ENCODE measurements at regions not wholly inside any gene's neighbourhood (a gene's known extent, or its start where the extent isn't known, plus 50 kb on each side); places are given as distances from the start of the nearest gene placed in this dataset.

GRCh38 chr5:152007653-152008335 is 83.1 kb upstream of the GLRA1 start:
- intact Hi-C loops (cut with DNase I; ENCODE audit: low total_unique reads): no loop called here
- no peak overlapping the region for H3K4me3 ChIP-seq
- TF ChIP-seq POLR2A (IDR thresholded peaks at IDR 0.05) (no peak), CTCF (IDR thresholded peaks at IDR 0.05 in 8 of 11, conservative IDR thresholded peaks at IDR 0.05 in 3 of 11) (no peak), POLR2AphosphoS5 (IDR thresholded peaks at IDR 0.05) (no peak)
- H3K27ac ChIP-seq: no peak overlapping the region
- no peaks in the 10 kb centered on the region for H3K4me1 ChIP-seq
- no peak for DNase-seq
- no peaks in the 10 kb centered on the region for H3K36me3 ChIP-seq
- H3K27me3 ChIP-seq (replicated peaks in 1 of 7): no peaks in the 10 kb centered on the region
- peaks cover 0 to 5% (median 0%) of the 10 kb centered on the region in 8 donors for H3K9me3 ChIP-seq
- WGBS, 5 donors: 5 to 15% (median 11%) methylated on average over 3 of the region's 3 CpGs

GRCh38 chr5:152004095-152004494 is 79.4 kb upstream of the GLRA1 start:
- no peaks in the 10 kb centered on the region for H3K36me3 ChIP-seq
- H3K9me3 ChIP-seq: peaks cover 0 to 26% (median 19%) of the 10 kb centered on the region in 8 donors
- no peaks in the 10 kb centered on the region for H3K4me1 ChIP-seq
- H3K27me3 ChIP-seq (replicated peaks in 1 of 7): no peaks in the 10 kb centered on the region
- TF ChIP-seq POLR2AphosphoS5 (IDR thresholded peaks at IDR 0.05) (no peak), CTCF (IDR thresholded peaks at IDR 0.05 in 8 of 11, conservative IDR thresholded peaks at IDR 0.05 in 3 of 11) (no peak), POLR2A (IDR thresholded peaks at IDR 0.05) (no peak)
- intact Hi-C loops (cut with DNase I; ENCODE audit: low total_unique reads): no loop called here
- H3K4me3 ChIP-seq: no peak overlapping the region
- H3K27ac ChIP-seq: no peak overlapping the region
- DNase-seq: no peak
- WGBS, 5 donors: 88 to 92% (median 90%) methylated on average over 13 of the region's 13 CpGs
